ENCODE measurements at regions not wholly inside any gene's neighbourhood (a gene's known extent, or its start where the extent isn't known, plus 50 kb on each side); places are given as distances from the start of the nearest gene placed in this dataset.

- TF ChIP-seq REST (IDR thresholded peaks at IDR 0.05; ENCODE audit: insufficient read depth in 1 of 2, low read depth in 2 of 2, low read length in 2 of 2) (no peak), POLR2AphosphoS5 (IDR thresholded peaks at IDR 0.05; ENCODE audit: low read depth, low read length) (no peak), TAF1 (IDR thresholded peaks at IDR 0.05; ENCODE audit: borderline replicate concordance, insufficient read depth, low read length) (no peak)
Observed at GRCh38 chr3:59605944-59606534, 556.2 kb upstream of the CFAP20DC start.
